MM.1S (cell line): ENCODE measurements at regions not wholly inside any gene's neighbourhood (a gene's known extent, or its start where the extent isn't known, plus 50 kb on each side); places are given as distances from the start of the nearest gene placed in this dataset.

Source experiments
- DNase-seq: peaks from one replicate; pipeline ENCODE4 v3.0.0-alpha.2; 2015
- H2AFZ ChIP-seq: fragments of 300-600 bp; sonication (generic); 2 replicates; pipeline ENCODE4 v1.6.0; 2016; ENCODE audit warnings: antibody characterized with exemption, low read length
- H3F3A ChIP-seq: fragments of 300-600 bp; sonication (generic); 2 replicates; pipeline ENCODE4 v1.6.1; 2016; ENCODE audit warnings: mild to moderate bottlenecking, antibody characterized with exemption, low read length, moderate library complexity, mixed read lengths; ENCODE audit not compliant: insufficient read depth
- H3K27ac ChIP-seq: fragments of 300-600 bp; sonication (generic); 2 replicates; pipeline ENCODE4 v1.5.1; 2016; ENCODE audit warnings: mild to moderate bottlenecking, low read length
- H3K27me3 ChIP-seq: fragments of 300-600 bp; sonication (generic); replicated peaks from 2 replicates; pipeline ENCODE4 v1.6.0; 2016; ENCODE audit warnings: low read length; ENCODE audit not compliant: insufficient read depth
- H3K36me3 ChIP-seq: fragments of 300-600 bp; sonication (generic); replicated peaks from 2 replicates; pipeline ENCODE4 v1.6.1; 2016; ENCODE audit warnings: mild to moderate bottlenecking, low read length, mixed read lengths; ENCODE audit not compliant: insufficient read depth
- H3K4me1 ChIP-seq: fragments of 300-600 bp; sonication (generic); 2 replicates; pipeline ENCODE4 v1.6.1; 2016; ENCODE audit warnings: low read length, mixed read lengths
- H3K4me2 ChIP-seq: fragments of 300-600 bp; sonication (generic); 2 replicates; pipeline ENCODE4 v1.6.0; 2016; ENCODE audit warnings: low read depth, low read length
- H3K4me3 ChIP-seq: fragments of 300-600 bp; sonication (generic); 2 replicates; pipeline ENCODE4 v1.5.1; 2016; ENCODE audit warnings: low read length, mixed read lengths
- H3K79me2 ChIP-seq: fragments of 300-600 bp; sonication (generic); 2 replicates; pipeline ENCODE4 v1.6.1; 2016; ENCODE audit warnings: mixed run types, low read length, mixed read lengths
- H3K9ac ChIP-seq: fragments of 300-600 bp; sonication (generic); 2 replicates; pipeline ENCODE4 v1.6.1; 2016; ENCODE audit warnings: low read length, mixed read lengths
- H3K9me2 ChIP-seq: fragments of 300-600 bp; sonication (generic); replicated peaks from 2 replicates; pipeline ENCODE4 v1.6.1; 2016; ENCODE audit warnings: mild to moderate bottlenecking, low read length, mixed read lengths; ENCODE audit not compliant: insufficient read depth
- H3K9me3 ChIP-seq: fragments of 300-600 bp; sonication (generic); replicated peaks from 2 replicates; pipeline ENCODE4 v1.6.1; 2016; ENCODE audit warnings: mild to moderate bottlenecking, low read length, mixed read lengths; ENCODE audit not compliant: insufficient read depth
- H4K20me1 ChIP-seq: fragments of 300-600 bp; sonication (generic); 2 replicates; pipeline ENCODE4 v1.6.1; 2016; ENCODE audit warnings: mild to moderate bottlenecking, low read length, moderate library complexity, mixed read lengths; ENCODE audit not compliant: insufficient read depth
- EZH2 ChIP-seq: fragments of 300-600 bp; sonication (generic); optimal IDR thresholded peaks from 2 replicates; pipeline ENCODE3; 2017; ENCODE audit warnings: low read depth, mild to moderate bottlenecking, antibody characterized with exemption, low read length, mixed read lengths
- EZH2phosphoT487 ChIP-seq: fragments of 300-600 bp; sonication (generic); IDR thresholded peaks from 2 replicates; pipeline ENCODE4 v1.6.1; 2018; ENCODE audit warnings: antibody characterized with exemption, low read length
- TF ChIP-seq, protein P1 (sequence below): fragments of 300-600 bp; sonication (generic); IDR thresholded peaks from 2 replicates; pipeline ENCODE4 v1.5.1; 2016; ENCODE audit warnings: antibody characterized with exemption, low read length, mixed read lengths

DNA sequence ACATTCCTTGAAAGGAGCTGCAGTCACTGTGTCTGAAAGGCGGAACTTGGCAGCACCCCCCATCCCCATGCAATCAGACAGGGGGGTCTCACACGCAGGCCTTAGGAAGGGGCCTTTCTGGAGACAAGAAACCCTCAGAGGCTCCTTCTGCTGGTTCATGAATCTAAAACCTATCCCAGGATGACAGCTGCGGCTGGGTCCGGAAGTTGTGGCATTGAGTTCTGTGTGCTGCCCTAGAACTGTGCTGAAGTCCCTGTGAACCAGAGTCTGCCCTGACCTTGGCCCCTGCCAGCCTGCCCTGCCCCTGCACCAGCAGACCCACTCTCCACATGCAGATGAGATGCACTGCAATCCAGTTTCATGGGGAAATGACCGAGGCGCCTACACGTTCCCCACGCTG lies 268.0 kb downstream of the CTTN start:
- Histone ChIP-seq H3K9ac (no peak overlapping the region), H2AFZ (no peak overlapping the region), H3K9me3 (no peaks in the 10 kb centered on the region), H3K79me2 (no peaks in the 10 kb centered on the region), H3K36me3 (no peaks in the 10 kb centered on the region), H3K4me3 (no peak overlapping the region), H3K27me3 (peaks cover 90% of the 10 kb centered on the region), H3F3A (no peaks in the 10 kb centered on the region), H3K27ac (no peak overlapping the region), H4K20me1 (no peaks in the 10 kb centered on the region), H3K4me1 (no peaks in the 10 kb centered on the region), H3K9me2 (no peaks in the 10 kb centered on the region), H3K4me2 (no peak overlapping the region)
- no peak for DNase-seq
- TF ChIP-seq EZH2phosphoT487 (no peak), EZH2 (no peak)
- TF ChIP-seq, protein P1, sequence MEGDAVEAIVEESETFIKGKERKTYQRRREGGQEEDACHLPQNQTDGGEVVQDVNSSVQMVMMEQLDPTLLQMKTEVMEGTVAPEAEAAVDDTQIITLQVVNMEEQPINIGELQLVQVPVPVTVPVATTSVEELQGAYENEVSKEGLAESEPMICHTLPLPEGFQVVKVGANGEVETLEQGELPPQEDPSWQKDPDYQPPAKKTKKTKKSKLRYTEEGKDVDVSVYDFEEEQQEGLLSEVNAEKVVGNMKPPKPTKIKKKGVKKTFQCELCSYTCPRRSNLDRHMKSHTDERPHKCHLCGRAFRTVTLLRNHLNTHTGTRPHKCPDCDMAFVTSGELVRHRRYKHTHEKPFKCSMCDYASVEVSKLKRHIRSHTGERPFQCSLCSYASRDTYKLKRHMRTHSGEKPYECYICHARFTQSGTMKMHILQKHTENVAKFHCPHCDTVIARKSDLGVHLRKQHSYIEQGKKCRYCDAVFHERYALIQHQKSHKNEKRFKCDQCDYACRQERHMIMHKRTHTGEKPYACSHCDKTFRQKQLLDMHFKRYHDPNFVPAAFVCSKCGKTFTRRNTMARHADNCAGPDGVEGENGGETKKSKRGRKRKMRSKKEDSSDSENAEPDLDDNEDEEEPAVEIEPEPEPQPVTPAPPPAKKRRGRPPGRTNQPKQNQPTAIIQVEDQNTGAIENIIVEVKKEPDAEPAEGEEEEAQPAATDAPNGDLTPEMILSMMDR: no peak

DNA sequence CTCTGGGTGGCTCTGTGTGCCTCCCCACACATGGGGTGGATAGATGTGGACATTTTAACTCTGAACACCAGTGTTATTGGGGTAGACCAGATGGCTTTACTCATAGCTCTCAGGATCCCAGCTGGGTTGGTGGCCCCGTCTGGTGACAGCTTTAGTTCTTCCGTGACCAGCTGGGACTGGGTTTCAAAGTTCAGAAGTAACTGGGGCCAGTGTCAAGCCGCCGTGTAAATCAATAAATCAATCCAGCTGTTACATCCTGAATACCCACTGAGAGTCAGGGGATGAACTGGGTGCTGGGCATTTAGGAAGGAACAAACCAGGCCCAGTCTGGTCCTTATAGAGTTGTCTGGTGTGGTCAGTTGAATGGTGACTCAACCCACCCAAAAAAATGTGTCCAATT lies 269.4 kb downstream of the CTTN start:
- Histone ChIP-seq H3K4me1 (no peaks in the 10 kb centered on the region), H3K27ac (no peak overlapping the region), H4K20me1 (no peaks in the 10 kb centered on the region), H3K9ac (no peak overlapping the region), H3F3A (no peaks in the 10 kb centered on the region), H3K27me3 (peaks cover 86% of the 10 kb centered on the region), H2AFZ (no peak overlapping the region), H3K9me2 (no peaks in the 10 kb centered on the region), H3K4me3 (no peak overlapping the region), H3K36me3 (no peaks in the 10 kb centered on the region), H3K79me2 (no peaks in the 10 kb centered on the region), H3K4me2 (no peak overlapping the region), H3K9me3 (no peaks in the 10 kb centered on the region)
- no peak for DNase-seq
- TF ChIP-seq EZH2phosphoT487: no peak

DNA sequence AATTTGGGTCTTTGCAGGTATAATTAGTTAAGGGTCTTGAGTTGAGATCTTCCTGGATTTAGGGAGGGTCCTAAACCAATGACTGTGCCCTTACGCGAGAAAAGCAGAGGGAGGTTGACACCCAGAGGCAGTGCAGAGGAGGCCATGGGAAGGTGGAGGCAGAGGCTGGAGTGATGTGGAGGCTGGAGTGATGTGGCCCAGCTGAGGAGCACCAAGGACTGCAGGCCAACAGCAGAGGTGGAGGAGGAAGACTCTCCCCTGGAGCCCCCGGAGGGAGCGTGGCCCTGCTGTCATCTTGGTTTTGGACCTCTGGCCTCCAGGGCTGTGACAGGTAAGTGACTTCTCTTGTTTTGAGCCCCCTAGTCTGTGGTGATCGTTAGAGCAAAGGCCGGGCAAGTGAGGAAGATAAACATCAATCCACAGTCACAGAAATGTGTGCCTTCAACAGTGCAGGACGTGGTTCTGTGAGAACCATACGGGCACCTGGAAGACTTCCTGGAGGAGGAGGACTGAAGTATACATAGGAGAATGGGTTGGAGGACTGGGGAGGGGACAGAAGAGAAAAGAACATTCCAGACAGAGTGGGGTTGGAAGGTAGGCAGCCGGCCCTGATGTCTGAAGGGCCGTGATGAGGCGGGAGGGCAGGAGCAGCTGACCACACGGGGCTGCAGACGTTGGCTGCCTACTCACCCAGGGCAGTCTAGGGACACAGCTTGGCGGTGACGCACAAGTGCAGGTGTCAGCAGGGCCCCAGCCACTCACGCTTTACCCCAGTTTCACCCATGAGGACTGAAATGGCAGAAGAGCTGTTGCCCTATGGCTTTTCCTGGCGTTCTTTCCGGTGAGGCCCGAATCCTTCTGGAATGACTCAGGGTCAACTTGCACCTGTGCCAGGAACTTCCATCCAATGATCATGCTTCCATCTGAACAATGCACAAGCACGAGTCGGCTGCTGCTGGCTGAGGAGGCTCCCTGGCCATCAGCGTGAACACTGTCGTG lies 270.2 kb downstream of the CTTN start:
- no peaks in the 10 kb centered on the region for H3K9me2 ChIP-seq
- H3K4me1 ChIP-seq: no peaks in the 10 kb centered on the region
- TF ChIP-seq, protein P1: no peak
- no peaks in the 10 kb centered on the region for H4K20me1 ChIP-seq
- no peak overlapping the region for H3K27ac ChIP-seq
- H3K79me2 ChIP-seq: no peaks in the 10 kb centered on the region
- H3K4me2 ChIP-seq: no peak overlapping the region
- H3F3A ChIP-seq: no peaks in the 10 kb centered on the region
- H3K27me3 ChIP-seq: peaks cover 86% of the 10 kb centered on the region
- no peaks in the 10 kb centered on the region for H3K36me3 ChIP-seq
- H3K9me3 ChIP-seq: no peaks in the 10 kb centered on the region
- no peak overlapping the region for H3K4me3 ChIP-seq
- no peak overlapping the region for H2AFZ ChIP-seq
- no peak overlapping the region for H3K9ac ChIP-seq
- DNase-seq: no peak

DNA sequence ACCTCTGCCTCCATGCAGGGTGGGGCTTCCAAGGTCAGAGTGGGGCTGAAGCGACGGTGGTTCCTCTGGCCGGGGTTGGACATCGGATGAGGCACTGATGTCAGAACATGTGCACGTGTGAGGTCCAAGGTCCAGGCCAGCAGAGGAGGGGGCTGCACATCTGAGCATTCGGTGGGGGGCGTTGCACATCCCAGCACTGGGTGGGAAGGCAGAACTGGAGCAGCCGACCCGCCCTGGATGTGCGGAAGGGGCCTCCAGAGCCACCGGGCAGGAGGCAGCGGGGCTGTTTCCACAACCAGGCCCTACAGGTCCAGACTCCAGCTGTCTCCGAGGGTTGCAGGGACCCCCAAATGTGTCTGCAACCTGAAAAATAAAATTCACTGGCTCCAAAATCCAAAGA lies 271.0 kb downstream of the CTTN start:
- H3K4me3 ChIP-seq: no peak overlapping the region

More for the DNA sequence above, 271.0 kb downstream of the CTTN start:
- DNase-seq: no peak
- Histone ChIP-seq H3K4me1 (no peaks in the 10 kb centered on the region), H2AFZ (no peak overlapping the region), H3K9ac (no peak overlapping the region), H3K36me3 (no peaks in the 10 kb centered on the region), H3K4me2 (no peak overlapping the region), H3K9me3 (no peaks in the 10 kb centered on the region), H3K9me2 (no peaks in the 10 kb centered on the region), H3K27ac (no peak overlapping the region), H3K79me2 (no peaks in the 10 kb centered on the region), H4K20me1 (no peaks in the 10 kb centered on the region), H3F3A (no peaks in the 10 kb centered on the region), H3K27me3 (peaks cover 86% of the 10 kb centered on the region)
- TF ChIP-seq, protein P1: no peak
- TF ChIP-seq EZH2: no peak
- TF ChIP-seq EZH2phosphoT487: no peak
